AG09319 (cell line): ENCODE measurements at regions not wholly inside any gene's neighbourhood (a gene's known extent, or its start where the extent isn't known, plus 50 kb on each side); places are given as distances from the start of the nearest gene placed in this dataset.
A peak's percentile ranks its signal among the peaks of the same experiment; 100 is the strongest.
"Not testable (repeated sequence)": the region's sequence is repeated elsewhere in the genome, so short reads cannot be mapped to it uniquely, and the experiment has no call there.

Experiments
- DNase-seq: peaks from one replicate; pipeline ENCODE4 v3.0.0-alpha.2; 2010; ENCODE audit warnings: low read depth; ENCODE audit errors: extremely low read depth
- TF ChIP-seq, protein P1 (sequence below): IDR thresholded peaks from 2 replicates; pipeline ENCODE4 v1.5.1; 2011; ENCODE audit warnings: low read depth, mild to moderate bottlenecking, inconsistent platforms, low read length, moderate library complexity

DNA sequence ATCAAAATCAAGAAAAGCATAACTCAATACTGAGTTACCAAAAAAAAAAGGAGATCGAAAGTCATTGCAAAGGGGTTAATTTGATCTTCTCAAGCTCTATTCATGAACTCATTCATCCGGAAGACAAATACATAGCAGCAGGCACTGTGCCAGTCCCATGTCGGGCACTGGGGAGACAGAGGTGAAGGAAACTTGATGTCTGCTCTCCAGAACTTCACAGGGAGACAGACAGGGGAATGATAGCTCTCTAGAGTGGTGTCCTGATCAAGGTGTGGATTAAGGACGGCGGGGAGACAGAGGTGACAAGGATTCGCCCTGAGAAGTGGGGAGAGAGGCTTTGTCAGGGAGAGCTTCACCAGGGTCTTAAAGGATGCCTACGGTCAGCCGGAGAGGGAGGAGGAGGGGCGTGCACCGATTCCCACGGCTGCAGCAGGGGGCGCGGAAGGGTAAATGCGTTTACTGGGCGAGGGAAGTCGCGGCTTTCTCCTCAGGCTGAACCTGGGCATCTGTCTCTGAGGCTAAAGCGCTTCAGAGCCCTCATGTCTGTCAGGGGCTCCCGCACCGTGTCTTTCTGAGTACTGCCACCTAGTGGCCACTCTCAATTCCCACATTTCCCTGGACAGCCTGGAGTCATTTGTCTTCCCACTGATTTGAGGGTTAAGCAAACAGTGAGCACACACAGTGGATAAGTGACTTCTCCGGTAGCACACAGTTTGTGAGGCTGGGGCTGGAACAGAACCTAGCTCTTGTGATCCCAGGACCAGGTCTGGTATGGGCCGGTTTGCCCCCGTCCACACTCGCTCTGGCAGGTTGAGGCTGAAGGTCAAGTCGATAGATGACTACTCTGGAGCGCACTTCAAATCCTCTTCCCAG lies 152.8 kb downstream of the TENT5C start:
- TF ChIP-seq, protein P1, sequence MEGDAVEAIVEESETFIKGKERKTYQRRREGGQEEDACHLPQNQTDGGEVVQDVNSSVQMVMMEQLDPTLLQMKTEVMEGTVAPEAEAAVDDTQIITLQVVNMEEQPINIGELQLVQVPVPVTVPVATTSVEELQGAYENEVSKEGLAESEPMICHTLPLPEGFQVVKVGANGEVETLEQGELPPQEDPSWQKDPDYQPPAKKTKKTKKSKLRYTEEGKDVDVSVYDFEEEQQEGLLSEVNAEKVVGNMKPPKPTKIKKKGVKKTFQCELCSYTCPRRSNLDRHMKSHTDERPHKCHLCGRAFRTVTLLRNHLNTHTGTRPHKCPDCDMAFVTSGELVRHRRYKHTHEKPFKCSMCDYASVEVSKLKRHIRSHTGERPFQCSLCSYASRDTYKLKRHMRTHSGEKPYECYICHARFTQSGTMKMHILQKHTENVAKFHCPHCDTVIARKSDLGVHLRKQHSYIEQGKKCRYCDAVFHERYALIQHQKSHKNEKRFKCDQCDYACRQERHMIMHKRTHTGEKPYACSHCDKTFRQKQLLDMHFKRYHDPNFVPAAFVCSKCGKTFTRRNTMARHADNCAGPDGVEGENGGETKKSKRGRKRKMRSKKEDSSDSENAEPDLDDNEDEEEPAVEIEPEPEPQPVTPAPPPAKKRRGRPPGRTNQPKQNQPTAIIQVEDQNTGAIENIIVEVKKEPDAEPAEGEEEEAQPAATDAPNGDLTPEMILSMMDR = peak; percentile 70
- peak; percentile 52 for DNase-seq

GRCh38 chr1:117759535-117759934 lies 153.7 kb downstream of the TENT5C start:
- no peak for DNase-seq
- TF ChIP-seq, protein P1 = no peak

GRCh38 chr1:117760069-117760468 lies 154.2 kb downstream of the TENT5C start:
- TF ChIP-seq, protein P1 = no peak
- no peak for DNase-seq

DNA sequence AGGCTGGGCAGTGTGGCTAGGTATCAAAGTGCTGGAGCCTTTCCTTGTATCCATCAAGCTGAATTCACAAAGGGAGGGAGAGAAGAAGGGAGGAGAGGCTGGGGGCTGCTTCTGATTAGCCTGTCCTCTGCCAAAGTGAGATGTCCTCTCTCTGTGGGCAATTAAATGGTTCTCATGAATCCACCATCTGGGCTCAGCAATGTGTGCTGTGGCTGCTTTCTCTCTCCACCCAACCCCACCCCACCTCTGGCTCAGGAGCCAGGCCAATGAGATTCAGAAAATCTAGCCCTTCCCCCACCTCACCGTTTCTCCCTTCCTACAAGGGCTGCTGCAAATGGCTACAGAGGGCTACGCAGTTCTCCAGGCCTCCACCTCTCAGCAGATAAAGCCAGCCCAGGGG lies 154.6 kb downstream of the TENT5C start:
- DNase-seq = no peak
- TF ChIP-seq, protein P1 = no peak

GRCh38 chr1:117767756-117768155 lies 161.7 kb downstream of the GDAP2 start:
- DNase-seq = not testable (repeated sequence)

- DNase-seq = no peak
- TF ChIP-seq, protein P1 = no peak
Observed at GRCh38 chr1:117770981-117771531, 158.4 kb downstream of the GDAP2 start.

GRCh38 chr1:117779364-117779763 lies 150.1 kb downstream of the GDAP2 start:
- TF ChIP-seq, protein P1 = no peak
- DNase-seq = no peak
